Fibroblast of mammary gland (primary cell): ENCODE measurements at regions not wholly inside any gene's neighbourhood (a gene's known extent, or its start where the extent isn't known, plus 50 kb on each side); places are given as distances from the start of the nearest gene placed in this dataset.

Experiments
- DNase-seq: peaks from one replicate; pipeline ENCODE4 v3.0.0-alpha.2; 2010; ENCODE audit warnings: low read depth
- H3K4me3 ChIP-seq: 2 replicates; pipeline ENCODE4 v1.5.1; 2011; ENCODE audit warnings: low read depth, mild to moderate bottlenecking, low read length, moderate library complexity; ENCODE audit not compliant: control insufficient read depth
- TF ChIP-seq, protein P1 (sequence below): conservative IDR thresholded peaks from 2 replicates; pipeline ENCODE4 v1.5.1; 2011; ENCODE audit warnings: low read depth, low read length, inconsistent platforms; ENCODE audit not compliant: control insufficient read depth, insufficient read depth

DNA sequence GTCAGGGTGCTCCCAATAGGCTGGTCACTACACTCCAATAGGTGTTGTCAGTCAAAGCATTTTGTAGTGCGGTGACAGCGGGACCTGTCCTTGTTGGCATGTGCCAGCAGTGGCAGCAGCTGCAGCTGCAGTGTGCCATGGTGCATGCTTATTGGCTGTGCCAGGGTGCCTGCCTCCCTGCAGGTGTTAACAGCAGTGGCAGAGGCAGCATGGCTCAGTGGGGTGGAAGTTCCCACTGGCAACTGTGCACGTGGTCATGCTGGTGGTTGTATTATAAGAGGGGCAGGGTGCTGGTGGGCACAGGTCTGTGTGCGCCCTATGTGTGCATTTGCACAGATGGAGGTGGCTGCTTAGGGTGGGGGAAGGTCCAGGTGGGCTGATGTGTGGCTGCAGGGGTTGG is 133.7 kb upstream of the EDIL3 start:
- TF ChIP-seq, protein P1, sequence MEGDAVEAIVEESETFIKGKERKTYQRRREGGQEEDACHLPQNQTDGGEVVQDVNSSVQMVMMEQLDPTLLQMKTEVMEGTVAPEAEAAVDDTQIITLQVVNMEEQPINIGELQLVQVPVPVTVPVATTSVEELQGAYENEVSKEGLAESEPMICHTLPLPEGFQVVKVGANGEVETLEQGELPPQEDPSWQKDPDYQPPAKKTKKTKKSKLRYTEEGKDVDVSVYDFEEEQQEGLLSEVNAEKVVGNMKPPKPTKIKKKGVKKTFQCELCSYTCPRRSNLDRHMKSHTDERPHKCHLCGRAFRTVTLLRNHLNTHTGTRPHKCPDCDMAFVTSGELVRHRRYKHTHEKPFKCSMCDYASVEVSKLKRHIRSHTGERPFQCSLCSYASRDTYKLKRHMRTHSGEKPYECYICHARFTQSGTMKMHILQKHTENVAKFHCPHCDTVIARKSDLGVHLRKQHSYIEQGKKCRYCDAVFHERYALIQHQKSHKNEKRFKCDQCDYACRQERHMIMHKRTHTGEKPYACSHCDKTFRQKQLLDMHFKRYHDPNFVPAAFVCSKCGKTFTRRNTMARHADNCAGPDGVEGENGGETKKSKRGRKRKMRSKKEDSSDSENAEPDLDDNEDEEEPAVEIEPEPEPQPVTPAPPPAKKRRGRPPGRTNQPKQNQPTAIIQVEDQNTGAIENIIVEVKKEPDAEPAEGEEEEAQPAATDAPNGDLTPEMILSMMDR, result no peak
- no peak overlapping the region for H3K4me3 ChIP-seq

DNA sequence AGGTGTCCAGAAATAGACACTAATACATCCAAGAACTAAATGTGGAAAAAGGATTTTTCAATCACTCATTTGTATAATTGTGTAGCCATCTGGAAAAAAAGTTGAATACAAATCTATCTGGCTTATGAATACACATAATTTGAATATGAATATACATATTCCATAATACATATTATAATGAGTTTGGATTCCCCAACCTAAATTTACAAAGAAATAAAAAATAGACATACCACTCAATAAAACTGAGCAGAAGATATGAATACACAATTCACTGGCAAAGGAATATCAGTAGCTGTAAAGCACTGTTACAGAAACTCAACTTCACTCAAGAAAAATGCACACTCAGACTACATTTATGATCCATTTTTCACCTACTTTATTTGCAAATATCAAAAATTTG is 121.9 kb upstream of the EDIL3 start:
- no peak for DNase-seq
- no peak overlapping the region for H3K4me3 ChIP-seq
- TF ChIP-seq, protein P1, result no peak

More for the DNA sequence above, 133.7 kb upstream of the EDIL3 start:
- DNase-seq, result no peak

DNA sequence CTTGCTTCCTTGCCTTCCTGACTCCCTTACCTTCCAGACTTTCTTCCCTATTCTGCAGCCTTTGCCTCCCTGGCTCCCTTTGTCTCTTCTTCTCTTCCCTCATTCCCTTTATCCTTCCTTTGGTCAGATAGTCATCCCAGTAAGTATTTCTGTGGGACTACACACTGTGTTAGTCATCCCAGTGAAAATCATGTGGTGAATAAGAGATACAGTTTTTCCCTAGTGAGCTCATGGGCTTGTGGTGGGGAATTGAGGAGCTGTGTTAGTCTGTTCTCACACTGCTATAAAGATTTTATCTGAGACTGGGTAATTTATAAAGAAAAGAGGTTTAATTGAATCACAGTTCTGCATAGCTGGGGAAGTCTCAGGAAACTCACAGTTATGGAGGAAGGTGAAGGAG is 109.8 kb upstream of the EDIL3 start:
- TF ChIP-seq, protein P1, result no peak
- no peak overlapping the region for H3K4me3 ChIP-seq
- peak; percentile 78 for DNase-seq

DNA sequence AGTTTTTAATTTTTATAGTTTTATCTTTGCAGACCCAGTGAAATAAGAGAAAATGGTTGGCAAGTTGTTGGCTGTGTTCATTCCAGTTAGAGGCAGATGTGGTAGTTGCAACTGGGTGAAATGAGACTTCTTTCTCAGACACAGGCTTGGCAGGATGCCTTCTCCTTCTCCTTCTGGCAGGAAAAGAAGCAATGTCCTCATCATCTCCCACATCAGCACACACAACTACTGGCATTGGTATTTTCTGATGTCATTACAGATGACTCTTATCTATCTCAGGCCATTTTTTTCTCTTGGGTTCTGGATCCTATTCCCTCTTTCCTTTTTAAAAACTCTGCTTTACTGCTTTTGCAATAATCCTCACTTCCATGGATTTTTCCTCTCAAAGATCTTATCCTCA is 103.3 kb upstream of the EDIL3 start:
- no peak overlapping the region for H3K4me3 ChIP-seq
- DNase-seq, result peak; percentile 88
- TF ChIP-seq, protein P1, result no peak

DNA sequence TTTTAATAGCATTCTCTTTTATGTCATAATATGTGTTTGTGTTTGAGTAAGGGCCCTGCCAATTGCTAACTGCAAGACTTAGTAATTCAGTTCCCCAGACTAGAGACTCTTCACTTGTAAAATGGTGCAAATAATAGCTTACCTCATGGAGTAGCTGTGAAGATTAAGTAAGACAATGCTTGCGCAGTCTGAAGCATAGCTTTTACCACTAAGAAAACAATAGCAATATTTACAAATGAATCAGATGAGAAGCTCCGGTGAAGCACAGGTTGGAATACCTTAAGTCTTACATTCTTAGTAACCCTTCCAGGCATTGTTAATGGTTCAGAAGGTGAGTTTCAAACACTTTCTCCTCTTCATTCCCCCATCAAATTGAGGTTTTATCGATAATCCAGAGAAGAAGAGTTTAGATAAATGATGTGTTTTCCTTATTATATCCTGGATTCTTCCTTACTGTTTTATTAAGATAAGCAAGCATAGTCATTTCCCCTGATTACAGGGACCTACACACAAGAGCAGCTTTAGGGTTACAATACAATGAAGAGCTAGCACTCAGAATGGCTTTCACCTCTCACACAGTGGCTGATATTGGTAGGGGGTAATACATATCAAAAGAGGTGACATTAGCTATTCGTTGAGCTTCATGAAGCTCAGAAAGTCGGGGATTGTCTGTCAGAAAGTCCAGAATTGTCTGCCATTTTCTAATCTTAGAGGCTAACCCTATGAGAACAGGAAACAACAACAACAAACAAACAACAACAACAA is 96.4 kb upstream of the EDIL3 start:
- no peak overlapping the region for H3K4me3 ChIP-seq
- TF ChIP-seq, protein P1, result no peak
- DNase-seq, result no peak

DNA sequence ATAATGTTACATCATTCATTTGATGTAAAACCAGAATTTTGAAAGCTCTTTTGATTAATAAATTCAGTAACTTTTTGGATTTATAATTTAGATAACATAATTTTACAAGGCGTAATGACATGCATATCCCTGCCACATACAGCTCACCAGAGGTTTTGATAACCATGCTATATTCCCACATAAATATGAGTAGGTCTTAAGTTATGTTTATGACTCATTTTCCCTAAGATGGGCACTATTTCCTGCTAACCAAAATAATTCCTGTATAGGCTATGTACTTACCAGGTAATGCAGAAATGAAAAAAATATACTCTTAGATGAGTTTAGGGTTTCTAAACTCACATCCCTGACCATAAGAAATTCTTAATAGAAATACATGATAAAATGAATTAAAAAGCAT is 93.9 kb upstream of the EDIL3 start:
- TF ChIP-seq, protein P1, result no peak
- no peak for DNase-seq
- no peak overlapping the region for H3K4me3 ChIP-seq
